GM18498 (cell line): ENCODE measurements at regions not wholly inside any gene's neighbourhood (a gene's known extent, or its start where the extent isn't known, plus 50 kb on each side); places are given as distances from the start of the nearest gene placed in this dataset.

Experiments
- ATAC-seq: cut with Tn5 transposase; IDR thresholded peaks from one replicate; pipeline ENCODE4 v1.9.1; 2021; ENCODE audit warnings: mild to moderate bottlenecking, moderate library complexity; ENCODE audit not compliant: unreplicated experiment

DNA sequence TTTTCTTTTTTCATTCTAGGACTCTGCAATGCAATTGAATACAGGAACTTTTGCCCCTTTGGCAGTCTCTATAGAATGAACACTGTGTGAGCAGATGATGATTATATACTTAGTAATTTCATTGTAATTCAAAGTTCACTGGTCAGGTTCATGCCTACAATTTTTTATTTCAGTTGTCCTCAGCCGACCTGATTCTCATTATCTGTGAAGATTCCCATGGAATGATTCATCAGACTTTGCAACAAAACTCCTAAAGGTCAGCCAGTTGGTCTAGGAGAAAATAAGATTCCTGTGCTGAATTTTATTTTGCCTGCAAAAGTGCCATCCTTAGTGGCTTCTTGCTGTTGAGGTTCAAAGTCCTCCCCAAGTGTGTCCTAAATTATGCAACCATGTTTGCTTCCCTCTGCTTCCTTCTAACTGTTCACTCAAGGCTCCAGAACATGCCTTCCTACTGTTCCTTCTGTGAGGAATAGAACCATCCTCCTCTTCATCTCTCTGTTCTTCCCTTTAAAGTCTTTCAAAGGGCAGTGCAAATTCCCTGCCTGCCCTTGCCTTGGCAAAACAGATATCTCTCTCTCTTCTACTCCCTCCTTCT is 194.2 kb upstream of the CNR1 start:
- no peak for ATAC-seq

DNA sequence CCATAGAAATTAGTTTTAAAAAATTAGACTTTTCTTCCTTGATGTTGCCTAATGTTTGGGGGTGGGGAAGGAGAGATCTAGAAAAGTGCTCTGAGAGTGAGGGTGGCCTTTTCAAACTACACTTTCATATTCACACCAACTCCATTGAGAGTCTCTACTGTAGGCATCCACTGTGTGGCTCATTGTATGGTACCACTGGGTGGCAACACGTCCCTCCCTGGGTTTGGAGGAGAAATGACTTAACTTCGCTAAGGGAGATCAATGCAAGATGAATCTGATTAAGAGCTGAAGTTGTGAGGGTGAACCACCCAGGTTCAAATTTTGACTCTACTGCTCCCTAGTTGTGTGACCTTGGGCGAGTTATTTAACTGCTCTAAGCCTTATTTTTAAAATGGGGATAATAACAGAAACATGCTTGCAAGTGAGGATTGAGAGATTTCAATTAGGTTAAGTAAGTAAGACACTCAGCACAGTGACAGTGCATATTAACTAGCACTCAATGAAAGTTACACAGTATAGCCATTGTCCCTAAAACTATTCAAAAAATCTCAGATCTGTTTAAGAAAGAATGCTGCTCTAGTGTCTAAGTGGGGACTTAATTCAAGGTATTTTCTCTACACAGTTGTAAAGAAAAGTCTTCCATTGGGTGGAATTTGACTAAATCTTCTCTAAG is 193.5 kb upstream of the CNR1 start:
- ATAC-seq = no peak

DNA sequence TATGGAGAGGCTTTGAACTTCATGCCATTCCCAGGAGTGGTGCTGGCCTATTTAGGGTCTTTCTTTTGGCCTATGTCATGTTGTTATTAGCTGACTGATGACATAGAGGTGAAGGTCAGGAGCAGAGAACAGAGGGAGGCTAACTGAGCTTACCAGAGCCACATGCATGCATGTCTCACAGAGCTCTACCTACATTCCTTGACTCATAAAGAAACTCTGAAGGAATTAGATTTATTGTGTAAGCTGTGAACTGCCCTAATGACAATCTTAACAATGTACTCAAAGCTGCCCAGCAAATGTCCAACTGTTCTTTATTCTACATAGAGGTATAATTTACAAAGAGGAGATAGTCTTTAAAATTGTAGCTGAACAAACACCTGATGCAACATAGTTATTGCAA is 192.7 kb upstream of the CNR1 start:
- no peak for ATAC-seq

DNA sequence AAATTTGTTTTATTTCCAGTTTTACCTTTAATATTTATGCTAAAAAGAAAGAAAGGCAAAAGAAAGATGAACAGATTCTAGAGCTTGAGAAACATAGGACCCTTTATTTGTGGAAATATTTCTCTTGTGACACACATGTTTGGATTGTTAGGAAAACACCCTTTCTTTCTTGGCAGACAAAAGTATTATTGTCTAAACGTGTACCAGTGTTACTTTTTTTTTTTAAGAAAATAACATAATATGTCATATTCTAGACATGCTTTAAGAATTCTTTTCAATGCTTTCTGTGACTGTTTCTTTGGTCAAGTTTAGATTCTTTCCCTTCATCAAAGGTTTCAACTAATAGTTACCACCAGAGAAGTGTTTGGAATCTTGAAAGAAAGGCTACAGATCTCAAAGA is 183.4 kb upstream of the CNR1 start:
- no peak for ATAC-seq

DNA sequence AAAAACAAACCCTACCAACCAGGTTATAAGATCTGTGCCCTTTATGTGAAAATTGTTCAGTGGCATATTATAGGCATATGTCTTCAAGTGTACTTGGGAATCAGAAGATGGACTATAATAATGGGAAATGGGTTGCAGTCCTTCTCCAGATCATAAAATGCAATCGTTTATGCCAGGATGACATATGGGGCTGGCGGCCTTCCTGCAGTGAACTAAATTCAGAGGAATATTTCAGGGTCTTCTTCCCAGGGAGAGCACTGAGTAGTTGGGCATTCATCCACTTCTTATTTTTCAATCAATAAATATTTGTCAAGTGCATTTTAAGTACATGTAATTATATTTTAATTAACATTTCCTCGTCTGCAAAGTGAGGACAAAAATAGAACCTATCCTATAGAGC is 176.2 kb upstream of the CNR1 start:
- ATAC-seq = no peak

DNA sequence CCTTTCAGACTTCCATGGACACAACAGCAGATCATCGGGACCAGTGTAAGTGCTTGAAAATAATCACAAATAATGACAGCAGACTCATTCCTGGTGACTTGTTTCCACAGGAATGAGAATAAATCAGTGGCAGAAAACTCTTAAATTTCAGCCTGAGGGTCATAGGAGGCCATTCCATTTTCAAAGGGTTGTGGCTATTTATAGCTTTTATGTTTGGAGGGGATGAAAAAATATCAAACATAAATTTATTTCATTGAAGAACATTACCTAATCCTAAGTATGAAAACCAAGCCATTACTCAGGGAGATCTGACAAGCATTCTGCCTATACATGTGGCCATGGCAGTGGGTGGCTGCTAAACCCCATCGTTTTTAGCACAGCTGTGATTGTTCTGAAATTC is 173.6 kb upstream of the CNR1 start:
- no peak for ATAC-seq

DNA sequence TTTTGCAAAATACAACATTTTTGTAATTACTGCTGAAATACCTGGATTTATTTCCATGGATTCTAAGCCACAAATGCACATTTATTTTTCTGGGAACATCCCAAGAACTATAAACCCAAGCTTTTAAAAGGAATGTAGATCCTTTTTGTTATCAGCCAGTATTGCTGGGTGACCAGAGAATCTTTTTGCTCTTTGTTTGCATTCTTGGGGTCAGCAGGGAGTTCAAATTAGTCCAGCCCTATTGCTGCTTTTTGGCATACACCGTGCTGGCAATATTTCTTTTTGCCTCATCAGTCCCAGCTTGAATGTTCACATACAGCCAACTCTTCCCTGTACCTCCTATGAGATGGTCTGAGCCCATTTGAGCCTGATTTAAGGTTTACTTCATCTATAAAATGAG is 155.2 kb upstream of the CNR1 start:
- ATAC-seq = no peak

DNA sequence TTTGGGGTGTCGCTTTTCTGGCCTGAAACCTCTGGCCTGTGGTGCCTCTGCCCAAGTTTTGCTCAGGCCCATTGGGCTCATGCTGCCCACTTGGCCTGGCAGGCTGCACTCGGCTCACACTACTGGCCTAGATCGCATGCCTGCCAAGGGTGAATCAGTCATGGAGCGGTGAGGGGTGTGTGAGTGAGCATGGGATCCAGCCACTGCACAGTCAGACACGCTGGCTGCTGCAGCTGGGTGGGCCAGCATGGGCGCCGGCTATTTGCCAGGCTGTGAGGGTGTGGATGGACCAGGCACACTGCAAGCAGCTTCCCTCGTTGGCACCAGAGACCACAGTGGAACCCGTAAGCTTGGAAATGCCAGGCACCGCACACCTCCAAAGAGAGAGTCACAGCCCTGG is 145.4 kb upstream of the CNR1 start:
- no peak for ATAC-seq

DNA sequence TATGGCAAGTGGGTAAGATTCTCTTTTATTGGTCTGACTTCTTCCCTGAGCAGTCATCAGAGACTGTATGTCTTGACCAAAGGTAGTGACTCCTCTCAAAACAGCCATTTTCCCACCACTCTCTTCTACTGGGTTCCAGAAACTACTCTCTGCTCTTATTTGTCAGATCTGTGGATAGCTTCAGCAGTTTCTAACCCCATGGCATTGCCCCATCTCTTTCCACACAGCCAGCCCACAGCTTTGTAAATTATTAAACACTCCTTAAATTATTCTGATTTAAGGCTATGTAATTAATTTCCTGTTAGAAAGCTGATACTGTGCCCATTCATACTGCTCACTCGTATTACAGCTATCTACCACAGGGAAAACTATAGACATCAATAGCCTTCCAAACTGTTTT is 138.4 kb upstream of the CNR1 start:
- ATAC-seq = no peak

DNA sequence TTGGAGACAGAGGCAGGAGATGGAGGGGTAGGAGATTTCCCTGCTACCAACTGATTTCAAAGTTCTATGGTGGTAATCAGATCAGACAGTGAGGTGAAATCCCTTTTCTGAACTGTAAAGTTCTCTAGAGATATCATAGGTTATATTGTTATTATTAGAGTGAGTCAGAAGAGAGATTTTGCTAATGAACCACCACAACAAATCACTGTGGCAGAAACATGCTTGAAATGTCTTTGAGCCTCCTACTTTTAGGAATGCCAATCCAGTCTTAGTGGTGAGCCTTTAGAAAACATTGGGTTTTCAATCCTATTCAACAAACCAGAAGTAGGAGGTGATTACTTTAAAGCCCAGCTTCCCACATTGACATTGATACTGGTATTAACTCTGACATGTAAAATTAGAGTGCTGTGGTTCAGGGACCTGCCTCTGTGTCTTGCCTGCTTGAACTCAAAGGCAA is 136.7 kb upstream of the CNR1 start:
- no peak for ATAC-seq

DNA sequence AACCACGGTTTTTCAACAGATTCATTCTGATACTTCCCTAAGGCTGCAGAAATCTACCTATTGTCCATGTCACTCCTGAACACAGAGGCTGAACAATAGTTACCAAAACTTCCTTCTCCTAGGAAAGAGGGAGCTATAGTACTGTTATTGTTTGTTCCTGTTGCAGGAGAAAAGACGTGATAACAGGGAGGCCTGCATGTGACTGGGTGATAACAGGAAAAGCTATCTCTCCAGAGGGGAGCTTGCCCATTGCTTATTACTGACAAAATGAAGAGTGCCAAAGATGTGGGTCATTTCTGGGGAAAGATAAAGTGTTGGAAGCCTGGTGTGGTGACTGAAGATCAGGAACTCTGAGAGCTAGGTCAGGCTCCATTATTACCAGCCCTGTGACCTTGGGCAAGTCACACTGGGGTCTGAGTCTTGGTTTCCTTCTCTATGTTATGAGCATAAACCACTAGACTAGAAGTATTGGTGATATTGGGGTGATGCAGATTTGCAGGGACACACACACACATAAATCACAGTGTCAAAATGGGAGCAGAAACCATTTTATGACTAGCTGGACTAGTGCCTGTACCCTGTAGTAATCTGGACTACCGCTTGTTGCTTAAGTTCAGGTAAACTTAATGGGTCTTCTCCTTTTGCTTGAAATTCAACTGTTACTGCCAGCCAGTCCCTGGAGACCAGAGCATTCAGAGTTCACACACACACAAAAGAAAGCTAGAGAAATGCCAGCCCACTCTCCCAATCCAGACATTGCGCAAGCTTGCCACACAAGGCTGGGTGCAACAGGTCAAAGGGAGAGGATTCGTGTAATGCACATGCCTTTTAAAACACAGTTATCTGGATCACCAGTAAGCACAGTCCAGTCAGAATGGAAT is 136.0 kb upstream of the CNR1 start:
- no peak for ATAC-seq

DNA sequence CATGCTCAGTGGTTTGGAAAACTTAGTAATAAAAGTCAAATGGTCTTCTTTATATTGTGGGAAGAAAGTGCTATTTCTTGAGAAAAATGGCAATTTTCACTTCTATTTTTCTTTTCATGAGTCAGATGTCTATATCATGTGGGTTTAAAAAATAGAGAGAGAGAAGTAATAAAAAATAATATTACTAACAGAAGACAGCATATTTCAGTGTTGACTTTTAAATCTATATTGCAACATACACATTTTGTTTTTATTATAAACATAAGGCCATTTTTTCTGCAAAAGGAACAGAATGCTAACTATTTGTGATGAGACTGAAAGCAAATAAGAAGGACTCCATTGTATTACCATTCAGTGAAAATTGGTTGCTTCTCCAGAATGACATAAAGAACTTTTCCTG is 135.1 kb upstream of the CNR1 start:
- no peak for ATAC-seq

DNA sequence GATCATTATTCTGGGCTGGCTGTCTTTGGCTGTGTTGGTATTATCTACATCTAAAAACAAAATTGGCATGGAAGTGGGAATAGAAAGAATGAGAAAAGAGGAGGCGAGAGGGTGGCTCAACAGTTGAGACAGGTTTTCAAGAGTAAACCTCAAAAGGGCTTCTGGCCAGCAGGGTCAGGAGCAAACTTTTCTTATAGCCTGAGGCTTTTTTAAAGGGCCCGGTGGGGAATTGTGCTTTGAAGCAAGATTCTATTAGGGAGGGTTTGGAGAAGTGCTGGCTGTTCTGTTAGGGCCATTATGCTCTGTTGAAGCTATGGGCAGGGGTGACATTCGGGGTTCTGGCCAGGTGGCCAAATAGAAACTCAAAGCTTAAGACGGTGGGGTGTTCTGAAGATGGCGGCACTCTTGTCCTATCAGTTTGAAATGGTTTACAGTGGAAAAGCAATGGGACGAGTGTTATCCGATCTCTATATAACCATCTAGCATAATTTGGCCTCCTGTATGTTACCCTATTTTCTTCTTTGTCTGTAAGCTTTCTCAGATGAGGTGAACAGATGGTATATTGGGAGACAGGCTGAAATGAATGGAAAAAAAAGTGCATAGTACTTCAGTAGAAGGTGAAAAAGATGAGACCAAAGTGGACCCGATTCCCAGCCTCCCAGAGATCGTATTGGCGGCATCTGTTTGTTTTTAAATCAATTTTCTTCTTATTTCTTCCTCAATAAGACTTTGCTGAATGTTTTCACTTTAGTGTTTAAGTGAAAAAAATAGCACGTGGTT is 132.1 kb upstream of the CNR1 start:
- no peak for ATAC-seq

DNA sequence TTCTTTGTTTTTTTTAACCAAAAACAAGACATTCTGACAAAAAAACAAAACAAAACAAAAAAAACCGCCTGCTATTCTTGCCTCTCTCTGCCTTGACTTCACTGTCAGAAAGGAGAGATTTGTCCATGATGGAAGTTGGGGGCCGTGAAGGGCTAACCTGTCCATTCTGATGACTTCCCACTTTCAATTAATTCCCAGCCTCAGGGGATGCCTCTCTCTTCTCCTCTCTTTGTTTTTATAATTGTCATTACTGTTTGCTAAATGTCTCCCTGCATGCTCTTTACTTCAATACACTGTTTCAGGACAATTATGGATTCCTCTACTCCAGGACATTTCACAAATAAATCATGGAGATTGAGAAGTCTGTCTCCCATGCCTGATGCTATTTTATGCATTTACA is 130.5 kb upstream of the CNR1 start:
- no peak for ATAC-seq

DNA sequence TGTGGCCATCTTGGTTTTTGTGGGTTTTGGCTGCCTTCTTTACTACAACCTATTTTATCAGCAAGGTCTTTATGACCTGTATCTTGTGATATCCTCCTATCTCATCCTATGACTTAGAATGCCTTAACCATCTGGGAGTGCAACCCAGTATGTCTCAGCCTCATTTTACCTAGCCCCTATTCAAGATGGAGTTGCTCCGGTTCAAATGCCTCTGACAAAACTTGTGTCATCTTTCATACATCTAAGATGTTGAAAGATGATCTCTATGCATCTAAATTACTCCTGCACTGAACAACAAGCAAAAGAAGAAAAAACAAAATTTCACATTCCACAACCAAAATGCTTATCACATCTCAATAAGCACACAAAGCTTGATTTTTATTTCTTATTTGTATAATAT is 129.5 kb upstream of the CNR1 start:
- no peak for ATAC-seq

DNA sequence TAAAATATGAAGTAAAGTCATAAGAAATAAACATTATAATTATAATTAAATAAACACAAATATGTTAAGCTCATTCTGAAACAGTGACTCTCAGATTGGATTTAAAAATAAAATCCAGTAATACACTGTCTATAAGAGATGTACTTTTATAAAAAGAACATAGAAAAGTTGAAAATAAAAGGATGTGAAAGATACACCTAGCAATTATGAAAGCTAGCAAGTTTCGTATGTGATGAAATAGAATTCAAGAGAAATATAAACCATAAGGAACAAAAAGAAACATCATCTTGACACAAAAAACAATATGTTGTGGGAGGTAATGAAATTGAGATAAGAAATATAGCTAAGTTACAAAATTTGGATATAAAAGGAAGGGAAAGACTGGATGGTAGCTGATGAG is 128.6 kb upstream of the CNR1 start:
- no peak for ATAC-seq

DNA sequence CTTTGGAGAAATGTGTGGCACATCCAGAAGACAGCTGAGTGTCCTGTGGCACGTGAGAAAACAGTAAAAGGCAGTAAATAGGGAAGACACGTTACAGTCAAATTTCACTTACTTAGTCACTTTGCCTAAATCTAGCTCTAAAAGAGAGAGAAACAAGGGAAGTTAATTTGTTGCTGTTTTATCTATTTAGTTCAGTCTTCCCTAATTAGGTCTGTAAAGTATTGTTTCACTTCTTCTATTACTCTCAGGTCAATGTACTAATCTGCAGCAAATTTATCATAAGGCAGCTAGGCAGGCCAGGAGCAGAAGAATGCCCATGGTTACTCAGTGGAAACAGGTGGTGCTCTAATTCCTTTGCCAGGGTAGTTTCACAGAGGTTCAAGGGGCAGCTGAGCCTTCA is 124.3 kb upstream of the CNR1 start:
- ATAC-seq = no peak

DNA sequence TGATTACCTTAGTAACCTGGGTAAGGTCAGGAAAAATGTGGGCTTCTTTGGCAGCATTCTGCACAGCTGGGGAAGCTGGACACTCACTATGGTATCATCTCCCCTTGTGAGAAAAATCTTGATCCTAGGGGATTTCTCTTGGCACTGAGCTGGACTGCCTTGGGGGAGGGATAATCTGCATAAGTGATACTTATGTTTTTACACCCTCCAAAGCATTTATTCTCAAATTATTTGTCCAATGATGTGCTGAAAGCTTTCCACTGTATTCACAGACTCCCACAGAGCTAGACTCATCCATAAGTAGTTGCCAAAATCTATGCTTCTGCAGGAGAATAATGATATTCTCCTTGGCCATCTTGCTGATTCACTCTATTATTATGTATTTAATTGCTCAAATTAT is 121.5 kb upstream of the CNR1 start:
- no peak for ATAC-seq

DNA sequence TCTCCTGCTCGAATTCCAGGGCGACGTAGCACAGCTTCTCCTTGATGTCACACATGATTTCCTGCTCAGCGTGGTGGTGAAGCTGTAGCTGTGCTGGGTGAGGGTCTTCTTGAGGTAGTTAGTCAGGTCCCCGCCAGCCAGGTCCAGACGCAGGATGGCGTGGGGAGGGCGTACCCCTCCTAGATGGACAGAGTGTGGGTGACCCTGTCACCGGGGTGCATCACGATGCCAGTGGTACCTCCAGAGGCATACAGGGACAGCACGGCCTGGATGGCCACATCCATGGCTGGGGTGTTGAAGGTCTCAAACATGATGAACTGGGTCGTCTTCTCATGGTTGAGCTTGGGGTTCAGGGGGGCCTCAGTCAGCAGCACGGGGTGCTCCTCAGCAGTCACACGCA is 110.2 kb upstream of the CNR1 start:
- no peak for ATAC-seq

DNA sequence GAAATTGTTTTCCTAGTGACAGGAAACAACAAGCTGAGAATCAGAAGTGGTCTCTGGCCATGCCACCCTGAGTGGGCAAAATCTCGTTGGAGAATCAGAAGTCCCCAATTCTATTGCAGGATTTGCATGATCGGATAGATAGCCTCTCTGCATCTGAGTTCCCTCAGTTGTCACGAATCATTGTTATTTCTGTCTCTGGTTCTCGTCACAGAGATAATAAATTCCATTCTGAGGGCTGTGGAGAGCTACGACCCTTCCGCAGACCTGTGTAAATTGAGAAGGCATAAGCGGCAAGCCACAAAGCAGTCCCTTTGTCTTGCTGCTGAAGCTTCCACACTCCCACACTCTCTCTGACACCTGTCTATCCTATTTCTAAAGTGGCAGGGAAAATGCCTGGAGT is 102.4 kb upstream of the CNR1 start:
- no peak for ATAC-seq

DNA sequence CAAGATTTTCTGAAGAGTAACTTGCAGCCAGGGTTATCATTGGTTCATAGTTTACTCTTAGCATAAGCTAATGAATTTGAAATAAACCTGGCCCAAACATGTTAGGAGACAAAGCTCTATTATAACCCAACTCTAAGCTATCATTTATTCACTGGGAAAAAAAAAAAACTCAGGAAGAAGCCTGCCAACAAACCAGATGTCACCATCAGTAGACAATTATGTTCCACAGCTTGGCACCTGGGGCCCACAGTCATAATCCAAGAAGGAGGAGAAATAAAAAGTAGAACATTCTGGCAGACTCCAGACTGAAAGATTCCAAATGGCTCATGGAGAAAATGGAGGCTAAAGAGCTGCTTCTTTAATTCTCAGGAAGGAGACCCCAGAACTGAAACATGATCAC is 100.0 kb upstream of the CNR1 start:
- ATAC-seq = no peak
